GM18526 (cell line): ENCODE measurements at regions not wholly inside any gene's neighbourhood (a gene's known extent, or its start where the extent isn't known, plus 50 kb on each side); places are given as distances from the start of the nearest gene placed in this dataset.

ENCODE experiments used
- POLR2A ChIP-seq: IDR thresholded peaks from 3 replicates; pipeline ENCODE4 v1.6.1; 2011; ENCODE audit not compliant: insufficient read length; ENCODE audit errors: extremely low read depth

DNA sequence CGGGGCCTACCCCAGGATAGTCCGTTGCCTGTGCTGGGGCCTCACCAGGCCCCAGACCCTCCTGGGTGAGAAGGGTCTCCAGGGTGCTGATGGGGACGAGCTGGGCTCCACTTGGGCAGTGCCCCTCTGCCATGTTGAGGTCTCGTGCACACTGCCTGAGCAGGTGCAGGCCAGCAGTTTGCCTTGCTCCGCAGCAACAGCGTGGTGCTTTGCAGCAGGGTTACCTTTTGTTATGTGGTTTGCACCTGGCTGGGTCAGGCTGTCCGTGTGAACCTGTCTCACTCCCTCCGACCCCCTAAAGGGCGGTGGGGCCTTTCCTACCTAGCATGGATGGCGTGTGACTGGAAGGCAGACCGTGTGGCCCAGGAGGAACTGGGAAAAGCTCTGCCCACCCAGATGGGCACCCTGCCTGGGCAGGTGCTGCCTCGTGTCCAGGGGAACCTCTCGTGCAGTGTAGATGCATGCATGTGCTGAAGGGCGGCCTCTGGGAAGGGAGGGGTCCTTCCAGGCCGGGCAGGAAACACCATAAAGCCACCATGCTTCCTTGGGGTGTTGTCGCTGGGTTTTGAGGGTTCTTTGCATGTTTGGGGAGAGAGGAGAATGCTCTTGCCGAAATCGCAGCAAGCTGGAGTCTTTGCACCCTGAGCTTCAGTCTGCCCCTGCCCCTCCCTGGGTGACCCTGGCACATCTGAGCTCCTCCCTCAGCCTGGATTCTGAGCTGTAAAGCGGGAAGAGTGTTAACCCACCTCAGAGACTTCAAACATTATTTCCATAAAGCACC is 75.4 kb upstream of the PPARA start:
- no peak for TF ChIP-seq POLR2A

DNA sequence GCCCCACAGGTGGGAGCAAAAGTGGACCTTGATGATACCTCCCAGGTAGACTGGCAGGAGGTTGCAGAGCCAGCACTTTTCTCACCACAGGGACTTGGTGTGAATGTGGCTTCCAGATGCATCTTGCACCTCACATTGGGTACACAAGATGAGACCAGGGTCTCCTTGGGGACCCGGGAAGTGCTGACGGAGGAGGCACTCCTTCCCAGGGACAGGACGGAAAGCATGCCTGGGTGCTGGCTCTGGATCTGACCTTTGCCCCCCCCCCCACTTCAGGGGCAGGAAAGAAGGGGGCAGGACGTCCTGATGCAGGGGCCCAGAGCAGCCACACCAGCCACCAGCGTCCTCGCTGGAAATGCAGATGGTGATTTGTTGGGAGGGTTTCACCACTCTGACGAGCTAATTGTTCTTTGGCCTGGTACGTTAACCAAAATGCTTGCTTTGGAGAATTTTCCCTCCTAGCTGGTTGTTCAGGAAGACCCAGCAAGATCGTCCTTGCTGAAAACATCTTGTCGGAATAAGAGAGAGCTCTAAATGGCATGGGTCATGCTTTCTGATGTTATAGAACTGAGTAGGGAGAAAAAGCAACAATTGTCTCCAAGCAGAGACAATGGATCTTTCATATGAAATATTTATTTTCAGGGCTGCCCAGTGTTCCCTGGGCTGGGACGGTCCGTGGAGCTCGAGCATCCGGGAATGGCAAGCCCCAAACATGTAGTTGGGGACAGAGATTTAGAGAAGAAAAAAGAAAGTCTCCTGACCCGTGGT is 74.4 kb upstream of the PPARA start:
- no peak for TF ChIP-seq POLR2A

DNA sequence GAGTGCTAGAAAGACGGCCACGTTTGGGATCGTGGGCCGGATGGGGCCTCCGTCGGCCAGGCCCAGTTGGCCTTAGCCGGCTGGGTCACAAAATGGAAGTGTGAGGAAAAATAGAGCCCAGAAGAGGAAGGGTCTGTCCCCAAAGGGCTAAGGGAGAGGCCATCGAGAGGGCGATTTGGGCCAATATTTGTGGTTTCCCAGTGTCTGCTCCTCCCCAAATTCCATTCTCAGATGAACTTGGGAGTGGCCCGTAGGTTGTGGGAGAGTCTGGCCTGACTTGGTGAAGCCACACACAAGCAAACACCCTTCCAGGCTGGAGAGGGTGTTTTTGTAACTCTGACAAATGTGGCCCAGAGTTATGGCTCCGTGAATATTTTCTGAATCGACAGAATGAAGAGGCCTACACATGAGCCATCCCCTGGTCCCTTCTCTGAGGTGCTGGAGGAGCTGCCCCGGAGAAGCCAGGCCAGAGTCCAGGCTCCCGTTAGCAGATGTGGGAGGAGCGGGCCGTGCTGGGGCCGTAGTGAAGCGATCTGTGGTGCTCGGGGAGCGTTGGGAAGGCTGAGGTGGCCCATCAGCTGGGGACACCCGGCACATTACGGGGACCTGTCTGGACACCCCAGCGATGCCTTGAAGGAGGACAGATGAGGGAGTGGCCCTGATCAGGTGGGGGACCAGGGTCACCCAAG is 73.5 kb upstream of the PPARA start:
- no peak for TF ChIP-seq POLR2A

DNA sequence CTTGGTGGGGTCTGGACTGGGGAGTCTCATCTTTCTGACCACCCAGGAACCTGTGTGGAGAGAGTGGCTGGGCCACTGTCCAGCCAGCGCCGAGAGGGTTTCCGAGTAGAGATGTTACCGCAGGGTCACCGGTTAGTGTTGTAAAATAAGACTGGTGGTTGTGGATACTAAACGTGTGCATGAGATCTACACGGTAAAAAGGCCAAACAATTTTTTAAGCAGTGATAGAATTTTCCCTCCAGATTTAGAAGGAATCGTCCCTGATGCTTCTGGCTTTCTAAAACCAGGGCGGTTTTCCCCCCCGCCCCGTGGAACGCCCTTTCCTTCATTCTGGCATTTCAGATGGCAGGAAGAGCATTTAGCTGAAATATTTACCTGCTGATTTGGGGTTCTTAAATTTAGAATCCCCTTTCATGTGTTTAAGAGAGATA is 72.6 kb upstream of the PPARA start:
- TF ChIP-seq POLR2A, result no peak

DNA sequence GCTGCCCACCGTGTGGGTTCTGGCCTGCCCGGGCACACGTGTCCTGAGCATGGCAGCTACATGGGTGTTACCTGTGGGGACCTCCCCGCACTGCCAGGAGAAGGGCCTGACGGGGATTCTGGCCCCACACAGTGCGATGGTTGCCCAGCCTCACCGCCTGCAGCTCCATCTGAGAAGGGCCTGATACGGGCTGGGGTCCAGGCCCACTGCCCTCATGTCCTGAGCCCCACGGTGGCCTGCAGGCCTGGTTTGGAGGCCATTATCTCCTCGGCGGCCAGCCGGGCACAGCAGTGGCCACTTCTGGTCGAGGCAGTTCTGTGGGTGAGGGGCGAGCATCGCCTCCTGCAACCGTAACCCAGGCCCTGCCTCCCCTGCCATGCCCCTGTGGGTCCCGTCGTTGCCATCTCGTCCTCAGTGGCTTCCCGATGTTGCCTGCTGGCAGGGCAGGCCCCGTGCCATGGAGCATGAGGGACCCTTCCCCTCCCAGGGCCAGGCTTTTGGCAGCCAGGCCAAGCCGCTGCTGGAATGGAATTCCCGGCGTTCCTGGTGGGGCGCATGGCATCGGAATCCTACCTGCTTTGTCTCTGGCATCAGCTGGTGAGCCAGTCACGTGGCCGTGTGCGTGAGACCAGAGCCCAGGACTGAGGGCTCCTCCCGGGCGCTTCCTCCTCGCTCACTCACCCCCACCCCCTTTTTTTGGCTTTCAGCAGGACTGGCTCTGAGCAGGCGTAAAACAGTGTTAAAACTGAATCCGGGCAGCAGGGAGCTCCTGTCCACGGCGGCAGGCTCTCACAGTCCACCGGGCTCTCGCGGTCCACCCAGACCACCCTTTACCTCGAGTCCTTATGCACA is 71.9 kb upstream of the PPARA start:
- no peak for TF ChIP-seq POLR2A

DNA sequence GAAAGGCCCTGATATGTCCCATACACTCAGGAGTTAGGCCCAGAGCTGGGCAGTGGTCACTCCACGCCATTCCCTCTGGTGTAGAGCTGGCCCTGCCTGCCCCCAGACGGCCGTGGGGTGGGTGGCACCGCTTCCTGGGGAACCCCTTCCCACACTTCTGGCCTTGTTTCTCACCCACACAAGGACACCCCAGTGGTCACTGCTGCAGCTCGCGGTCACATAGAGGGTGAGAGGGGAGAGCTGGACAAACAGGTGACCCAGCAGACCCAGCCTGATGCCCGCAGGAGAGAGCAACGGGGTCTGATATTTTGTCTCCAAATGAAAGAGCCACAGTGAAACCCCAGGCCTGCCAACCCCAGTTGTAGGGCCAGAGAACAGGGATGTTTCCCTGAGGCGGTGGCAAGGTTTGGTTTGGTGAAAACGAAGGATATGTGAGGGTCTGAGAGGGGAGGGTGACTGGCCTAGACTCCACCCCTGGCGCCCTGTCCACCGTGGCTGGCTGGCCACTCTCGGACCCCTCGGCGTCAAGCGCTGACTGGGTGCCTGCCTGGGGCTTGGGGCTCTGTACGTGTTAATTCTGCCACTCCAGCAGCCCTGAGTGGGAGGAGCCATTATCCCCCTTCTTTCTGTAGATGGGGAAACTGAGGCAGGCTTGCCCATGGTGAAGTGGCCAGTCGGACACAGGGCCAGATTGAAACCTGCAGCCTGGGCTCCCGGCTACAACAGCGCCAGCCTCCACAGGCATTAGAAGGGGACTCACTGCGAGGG is 71.0 kb upstream of the PPARA start:
- TF ChIP-seq POLR2A, result no peak

DNA sequence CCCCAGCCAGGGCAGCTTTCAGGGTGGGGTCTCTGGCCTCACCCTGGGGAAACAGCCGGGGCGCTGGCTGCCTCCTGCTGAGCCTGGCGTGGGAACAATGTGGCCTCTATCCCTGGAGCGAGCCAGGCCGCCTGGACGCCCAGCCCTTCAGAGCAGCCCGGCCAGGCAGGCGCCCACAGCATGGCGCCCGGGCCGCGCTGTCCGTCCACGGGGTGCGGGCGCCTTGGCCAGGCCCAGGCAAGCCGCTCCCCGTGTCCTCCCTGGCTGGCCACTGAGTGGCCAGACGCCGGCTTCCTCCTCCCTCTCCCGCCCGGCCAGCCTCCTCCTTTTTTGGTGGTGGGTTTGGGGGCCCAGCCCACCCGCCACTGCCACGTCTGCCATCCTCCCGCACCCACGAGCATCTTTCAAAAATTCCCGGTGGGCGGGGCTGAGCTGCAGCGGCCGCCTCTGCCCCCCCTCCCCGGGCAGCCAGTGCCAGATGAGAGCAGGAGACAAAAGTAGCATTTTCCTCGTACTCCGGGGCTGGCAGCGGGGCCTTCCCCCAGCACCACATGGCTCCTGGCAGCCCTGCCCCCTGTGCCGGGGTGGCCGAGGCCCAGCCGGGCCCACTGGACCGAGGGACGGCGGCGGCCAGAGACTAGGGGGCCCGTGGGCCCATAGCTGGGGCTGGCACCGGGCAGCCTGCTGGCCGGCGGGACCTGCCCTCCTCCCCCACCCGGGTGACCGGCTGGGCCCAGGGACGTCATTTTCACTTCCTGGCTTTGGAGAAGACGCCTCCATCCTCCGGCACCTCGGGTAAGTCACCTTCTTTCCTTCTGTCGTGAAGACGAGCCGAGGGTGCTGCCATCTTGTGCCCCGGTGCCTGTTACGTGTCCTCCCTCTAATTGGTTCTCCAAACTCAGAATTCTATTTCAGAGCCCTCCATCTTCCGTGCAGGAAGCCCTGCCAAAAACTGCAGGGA is 70.2 kb upstream of the PPARA start:
- TF ChIP-seq POLR2A, result no peak

DNA sequence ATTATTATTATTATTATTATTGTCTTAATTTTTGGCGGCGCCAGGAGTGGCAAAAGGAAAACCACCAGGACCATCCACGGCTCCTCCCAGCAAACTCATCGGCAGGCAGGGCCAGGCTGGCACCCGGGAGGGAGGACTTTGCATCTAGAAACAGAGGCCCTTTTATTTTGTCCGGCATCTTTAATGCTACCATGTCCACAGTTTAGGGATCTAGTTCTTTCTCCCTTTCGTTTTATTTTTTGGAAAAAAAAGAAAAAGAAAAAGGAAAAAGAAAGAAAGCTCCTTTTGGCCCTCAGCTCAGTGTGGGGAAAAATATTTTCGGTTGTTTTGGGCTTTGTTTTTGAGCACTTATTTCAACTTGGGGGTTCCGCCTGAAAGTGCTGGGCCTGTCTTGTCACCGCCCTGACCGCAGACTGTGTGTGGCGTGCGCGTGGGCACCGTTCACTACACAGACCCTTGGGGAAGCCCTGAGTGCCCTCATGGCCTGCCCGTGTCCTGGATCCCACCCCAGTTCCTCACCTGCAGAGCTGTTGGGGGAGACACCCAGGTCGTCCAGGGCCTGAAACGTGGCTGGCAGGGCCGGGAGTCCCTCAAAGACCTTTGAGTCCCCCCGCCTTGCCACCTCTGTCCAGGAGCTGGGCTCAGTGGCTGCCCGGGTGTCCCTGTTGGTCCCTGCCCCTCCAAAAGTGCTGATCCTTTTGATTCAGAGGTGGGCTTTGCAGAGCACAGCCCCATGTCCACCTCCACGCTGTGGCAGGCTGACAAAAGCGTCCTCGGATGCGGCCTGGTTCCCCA is 69.1 kb upstream of the PPARA start:
- TF ChIP-seq POLR2A, result no peak

DNA sequence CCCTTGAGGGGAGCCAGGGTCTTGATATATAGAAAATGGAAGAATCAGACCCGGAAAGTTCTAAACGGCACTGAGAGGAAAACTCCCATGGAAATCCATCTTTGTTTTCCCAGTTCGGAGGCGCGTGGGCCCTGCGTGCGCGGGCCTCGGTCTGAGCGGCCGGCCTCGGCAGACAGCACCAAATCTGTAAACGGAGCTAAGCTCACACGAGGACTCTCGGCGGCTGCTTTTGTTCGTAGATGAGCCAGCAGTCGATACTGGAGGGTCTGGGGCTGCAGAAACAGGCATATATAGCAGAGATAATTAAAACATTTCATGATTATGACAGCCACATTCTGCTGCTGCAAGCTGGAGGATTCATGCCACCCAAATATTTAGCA is 68.5 kb upstream of the PPARA start:
- no peak for TF ChIP-seq POLR2A

DNA sequence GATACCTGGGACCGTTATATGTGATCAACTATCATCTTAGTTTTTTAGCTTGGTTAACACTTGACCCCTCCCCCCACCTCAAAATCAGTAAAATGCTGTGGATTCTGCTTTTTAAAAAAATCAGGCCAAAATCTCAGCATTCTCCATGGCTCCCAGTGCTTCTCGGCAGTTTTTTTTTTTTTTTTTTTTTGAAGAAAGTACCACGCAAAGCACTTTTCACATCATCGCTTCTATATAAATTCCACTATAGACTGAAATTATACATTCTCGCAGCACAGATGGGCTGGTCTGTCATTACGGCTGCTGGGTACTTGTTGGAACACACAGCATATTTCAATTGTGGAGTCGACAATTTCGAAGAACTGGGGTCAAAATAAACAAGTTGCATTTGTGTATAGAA is 67.7 kb upstream of the PPARA start:
- TF ChIP-seq POLR2A, result no peak

DNA sequence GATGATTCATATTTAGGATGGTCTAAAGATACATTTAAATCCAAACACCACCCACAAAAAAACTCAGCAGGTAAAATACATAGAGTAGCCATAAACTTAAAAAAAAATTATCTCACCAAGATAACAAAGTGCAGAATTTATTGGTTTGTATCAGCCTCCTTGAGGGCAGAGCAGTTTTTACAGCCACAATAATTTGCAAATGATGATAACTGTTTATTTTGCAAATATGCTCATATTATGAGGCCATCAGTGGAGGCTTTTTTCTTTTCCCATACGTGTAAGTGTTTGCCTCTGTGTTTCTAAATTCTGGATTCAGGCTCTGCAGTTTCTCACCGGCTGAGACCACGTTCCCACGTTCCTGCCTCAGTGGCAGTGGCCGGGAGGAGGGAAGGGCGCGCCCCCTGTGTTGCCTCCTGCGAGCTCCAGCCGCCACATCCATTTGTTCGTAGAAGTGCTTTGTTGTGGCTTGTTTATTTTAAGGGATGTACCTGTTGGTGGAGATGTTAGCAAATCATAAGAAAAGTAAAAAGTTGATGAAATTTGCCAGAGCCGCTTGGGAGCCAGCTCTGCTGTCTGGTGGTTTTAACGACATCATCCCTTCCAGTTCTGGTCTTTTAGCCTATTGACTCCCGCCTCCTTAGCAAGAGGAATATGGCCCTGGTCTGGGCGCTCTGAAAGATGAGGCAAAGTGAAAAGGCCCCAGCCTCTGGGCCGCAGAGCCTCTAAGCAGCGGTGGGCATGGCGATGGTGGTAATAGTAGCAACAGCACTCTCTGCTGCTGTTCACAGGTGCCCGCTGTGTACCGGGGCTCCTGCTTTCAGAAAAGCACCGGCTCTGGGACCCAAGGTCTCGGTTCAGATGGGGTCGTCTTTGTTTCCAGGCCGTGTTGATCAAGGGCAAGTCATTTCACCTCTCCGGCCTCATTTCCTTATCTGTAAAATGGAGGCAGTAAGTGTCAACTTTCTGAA is 66.7 kb upstream of the PPARA start:
- no peak for TF ChIP-seq POLR2A
